HG03095 (cell line): ENCODE measurements at regions not wholly inside any gene's neighbourhood (a gene's known extent, or its start where the extent isn't known, plus 50 kb on each side); places are given as distances from the start of the nearest gene placed in this dataset.
"Not testable (repeated sequence)": the region's sequence is repeated elsewhere in the genome, so short reads cannot be mapped to it uniquely, and the experiment has no call there.

Experiments
- ATAC-seq: cut with Tn5 transposase; IDR thresholded peaks from one replicate; pipeline ENCODE4 v1.9.1; 2021; ENCODE audit warnings: moderate library complexity; ENCODE audit not compliant: unreplicated experiment

DNA sequence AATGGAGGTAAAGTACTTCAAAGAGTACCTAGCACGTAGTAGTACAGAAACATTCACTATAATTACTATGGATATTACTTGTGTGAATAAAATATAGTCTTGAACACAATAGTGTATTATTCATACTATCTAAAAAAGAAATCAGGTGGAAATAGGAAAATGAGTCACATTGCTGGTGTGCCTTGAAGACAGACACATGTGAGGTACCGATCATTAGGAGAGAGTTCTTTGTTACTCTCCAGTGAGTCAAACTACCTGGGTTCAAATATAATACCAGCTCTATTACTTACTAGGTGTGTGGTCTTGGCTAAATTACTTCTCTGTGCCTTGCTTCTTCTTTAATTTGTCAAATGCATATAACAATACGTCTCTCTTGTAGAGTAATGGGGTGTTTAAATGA lies 50.8 kb upstream of the BEND6 start:
- no peak for ATAC-seq

DNA sequence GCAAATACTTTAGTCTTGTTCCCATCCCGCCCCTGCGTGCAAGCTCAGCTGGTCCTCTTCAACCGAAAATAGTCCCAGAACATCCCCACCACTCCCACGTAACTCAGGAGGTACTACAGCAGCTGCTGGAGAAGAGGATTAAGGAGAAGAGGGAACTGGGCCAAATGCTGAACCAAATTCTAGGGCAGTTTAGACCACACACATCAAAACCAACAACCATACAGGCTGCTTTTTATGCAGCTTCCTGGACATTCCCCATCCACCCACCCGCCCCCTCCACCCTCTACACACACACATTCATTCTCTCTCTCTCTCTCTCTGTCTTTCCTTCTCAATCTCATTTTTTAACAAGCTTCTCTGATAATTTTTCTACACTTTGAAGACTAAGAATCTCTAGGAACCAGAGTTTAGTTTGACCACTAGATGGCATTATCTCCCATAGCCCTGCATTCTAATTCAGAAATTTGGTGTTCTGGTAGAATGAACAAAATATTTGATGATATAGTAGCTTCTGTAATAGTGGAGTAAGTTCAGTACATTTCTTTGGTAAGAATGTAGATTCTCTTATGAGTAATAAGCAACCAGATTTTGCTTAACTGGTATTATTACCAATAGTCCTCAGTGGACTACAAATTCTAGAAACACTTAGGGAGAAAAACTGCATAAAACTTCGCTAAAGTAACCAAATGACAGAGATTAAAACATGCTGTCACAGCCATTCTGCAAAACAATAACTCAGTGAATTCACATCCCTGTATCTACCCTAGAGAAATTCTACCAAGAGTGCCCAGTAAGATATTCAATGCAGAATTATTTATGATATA lies 52.1 kb upstream of the BEND6 start:
- ATAC-seq: peak; percentile 44

DNA sequence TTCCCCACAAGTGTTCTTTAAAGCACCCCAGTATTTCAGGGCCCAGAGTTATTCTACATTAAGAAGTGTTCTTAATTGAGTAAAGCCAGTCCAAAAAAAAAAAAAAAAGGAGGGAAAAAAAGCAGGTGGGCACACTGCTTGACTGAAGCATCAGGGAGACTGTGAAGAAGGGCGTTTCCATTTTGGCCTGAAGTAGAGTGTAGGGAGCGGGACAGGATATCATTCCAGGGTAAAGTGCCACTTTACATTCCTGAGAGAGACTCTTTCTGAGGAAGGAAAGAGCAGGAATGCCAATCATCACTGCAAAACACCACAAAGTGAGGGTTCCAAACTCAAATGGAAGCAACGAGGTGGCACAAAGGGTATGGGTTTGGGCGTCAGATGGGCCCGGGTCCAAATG lies 54.1 kb upstream of the BEND6 start:
- no peak for ATAC-seq

DNA sequence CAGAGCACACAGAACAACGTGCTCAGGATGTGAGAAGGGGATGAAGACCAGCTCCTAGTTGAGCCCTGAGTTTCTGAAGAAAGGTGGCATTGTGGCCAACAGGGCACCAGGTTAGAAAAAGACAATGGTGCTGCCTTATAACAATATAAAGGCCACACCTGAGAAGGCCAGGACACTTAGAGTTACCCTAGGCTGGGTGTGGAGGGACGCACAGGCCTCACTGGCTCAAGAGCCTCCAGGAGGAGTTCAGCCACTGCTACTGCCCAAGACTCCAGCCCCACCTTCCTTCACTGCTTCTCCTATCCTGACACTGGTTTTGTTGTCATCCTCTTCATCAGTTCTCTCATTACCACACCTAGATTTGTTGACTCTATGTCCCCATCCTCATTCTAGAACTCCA lies 55.2 kb upstream of the BEND6 start:
- ATAC-seq: no peak

DNA sequence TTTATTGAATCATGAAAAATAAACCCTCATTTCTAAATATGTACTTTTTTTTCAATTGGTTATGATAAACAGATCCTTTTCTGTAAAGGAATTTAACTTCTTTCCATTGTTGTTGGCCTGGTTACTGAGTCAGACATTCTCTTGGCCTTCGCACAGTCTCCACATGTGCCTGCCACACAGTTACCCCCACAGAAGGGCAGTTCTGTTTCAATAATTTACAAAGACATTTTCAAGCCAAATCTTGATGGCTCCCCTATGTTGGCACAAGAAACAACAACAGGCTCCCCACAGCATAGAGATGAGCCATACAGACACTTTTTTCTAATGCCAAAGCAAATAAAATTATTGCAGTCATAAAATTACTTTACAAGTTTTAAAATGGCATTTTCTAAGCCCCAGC lies 55.6 kb upstream of the BEND6 start:
- no peak for ATAC-seq

DNA sequence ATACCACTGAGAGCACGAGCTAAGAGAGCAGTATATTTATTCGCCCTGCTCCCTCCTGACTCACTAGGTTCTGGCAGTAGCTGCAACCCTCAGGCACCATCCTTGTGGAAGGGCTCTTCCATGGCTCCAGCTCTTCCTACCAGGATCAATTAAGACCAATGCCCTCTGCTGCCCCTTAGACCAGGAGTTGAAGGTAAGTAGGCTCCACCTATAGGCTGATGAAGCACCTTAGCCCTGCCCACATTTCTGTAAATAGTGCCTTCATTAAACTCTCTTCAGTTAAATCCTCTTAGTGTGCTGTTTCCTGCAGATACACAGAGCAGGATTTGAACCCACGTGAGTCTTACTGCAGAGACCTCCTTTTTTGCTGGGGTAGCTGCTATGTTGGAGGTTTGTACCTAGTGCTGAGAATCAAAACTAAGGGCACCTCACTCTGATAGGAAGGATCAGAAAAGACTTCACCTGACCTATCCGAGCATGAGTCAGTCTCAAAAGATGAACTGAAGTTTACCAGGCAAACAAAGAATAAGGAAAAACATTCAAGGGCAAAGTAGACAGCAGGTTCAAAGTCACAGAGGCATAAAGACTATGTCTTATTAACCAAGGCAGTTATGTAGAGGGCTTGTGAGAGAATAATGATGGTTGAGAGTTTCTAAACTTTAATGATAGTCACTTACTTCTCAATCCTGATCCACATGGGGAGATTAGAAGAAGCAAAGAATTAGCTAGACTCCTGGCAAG lies 56.9 kb upstream of the BEND6 start:
- ATAC-seq: no peak

DNA sequence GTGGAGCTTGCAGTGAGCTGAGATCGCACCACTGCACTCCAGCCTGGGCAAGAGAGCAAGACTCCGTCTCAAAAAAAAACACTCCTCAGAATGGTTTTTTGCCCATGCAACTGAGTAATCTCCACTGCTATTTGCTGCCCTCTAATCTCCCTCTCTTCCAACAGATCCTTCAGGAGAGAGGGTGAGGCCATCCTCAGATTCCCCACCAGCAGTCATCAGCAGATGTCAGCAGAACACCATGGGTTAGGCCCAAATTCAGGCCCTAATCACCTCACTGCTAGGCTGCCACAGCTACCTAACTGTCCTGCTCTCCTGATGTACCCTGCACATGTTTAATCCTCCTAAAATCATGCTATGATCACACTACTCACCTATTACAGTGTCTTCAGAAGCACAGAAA lies 63.2 kb upstream of the BEND6 start:
- no peak for ATAC-seq

DNA sequence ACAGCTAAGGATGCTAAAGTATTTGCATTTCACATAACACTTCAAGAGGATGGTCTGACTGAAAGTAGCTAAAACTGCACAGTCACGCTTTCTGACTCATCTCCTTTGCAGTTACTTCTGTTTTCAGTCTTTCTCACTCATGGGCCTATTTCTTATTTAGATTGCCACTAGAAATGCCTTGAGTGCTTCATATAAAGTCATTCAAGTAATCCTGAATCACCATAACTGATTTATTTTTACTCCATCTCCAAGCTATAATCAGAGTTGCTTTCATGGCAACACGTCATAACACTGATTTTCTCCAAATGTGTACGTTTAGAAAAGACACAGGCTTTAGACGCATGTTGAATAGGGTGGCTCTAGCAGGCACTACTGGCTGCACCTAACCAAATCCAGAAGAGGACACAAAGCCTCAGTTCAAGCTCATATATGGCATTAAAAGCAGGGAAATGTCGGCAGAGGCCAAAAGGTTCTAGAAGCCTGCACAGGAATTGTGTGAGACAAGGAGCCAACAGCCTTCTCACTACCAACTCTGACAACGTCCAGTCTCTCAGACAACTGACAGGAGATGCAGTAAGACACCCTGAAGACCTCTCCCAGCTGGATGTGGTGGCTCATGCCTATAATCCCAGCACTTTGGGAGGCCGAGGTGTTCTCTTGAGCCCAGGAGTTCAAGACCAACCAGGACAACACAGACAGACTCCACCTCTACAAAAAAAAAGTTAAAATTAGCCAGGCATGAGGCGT lies 64.1 kb upstream of the BEND6 start:
- peak; percentile 97 for ATAC-seq

DNA sequence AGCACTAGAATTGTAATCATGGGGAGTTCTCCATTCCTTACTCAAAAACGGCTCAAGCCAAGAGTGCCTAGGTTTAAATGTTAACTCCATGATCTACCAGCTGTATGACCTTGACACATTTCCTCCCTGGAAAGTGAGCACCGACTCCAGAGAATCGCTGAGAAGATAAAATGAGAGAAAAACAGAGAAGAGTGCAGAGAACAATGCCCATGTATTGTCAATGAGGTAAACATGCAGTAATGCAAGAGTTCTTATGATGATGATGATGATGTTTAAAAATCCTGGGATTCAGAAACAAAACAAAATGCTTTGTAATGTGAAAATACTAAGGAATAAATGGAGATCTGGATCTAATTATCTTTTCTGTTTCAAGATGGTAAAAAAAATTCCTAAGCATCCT lies 64.8 kb upstream of the BEND6 start:
- no peak for ATAC-seq

DNA sequence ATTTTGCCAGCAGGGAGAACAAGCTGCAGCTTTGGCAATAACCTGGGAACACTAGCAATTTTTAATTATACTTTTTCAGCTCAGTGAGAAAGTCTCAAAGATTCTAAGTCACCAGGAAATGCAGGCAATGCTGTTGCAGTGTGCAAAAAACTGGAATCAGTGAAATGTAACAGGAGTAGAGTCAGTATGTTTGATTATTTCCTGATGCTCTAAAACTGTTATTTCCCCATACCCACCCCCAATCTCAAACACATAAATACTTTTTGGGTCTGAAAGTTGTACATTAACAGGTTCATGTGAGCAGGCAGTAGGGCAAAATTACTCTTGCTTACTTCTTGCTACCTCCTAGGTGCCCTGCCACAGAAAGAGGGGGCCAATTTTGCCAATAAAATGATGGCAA lies 65.4 kb upstream of the BEND6 start:
- no peak for ATAC-seq

DNA sequence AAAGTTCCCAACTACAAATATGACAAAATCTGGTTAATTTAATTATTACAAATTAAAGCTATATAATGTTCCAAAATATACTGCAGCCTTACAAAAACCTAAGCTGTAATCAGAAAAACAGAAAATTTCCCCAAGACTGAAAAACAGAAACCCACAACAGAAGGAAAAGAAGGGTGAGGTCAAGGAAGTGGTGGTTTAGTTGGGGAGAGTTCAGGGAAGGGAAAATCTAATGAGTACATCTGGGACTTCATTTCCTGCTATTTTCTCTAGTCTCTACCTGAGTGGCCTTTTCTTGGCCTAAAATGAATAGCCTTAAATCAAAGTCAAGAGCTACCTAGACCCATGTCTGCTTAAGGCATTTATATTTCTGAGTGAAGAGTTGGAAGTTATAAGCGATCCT lies 66.2 kb upstream of the BEND6 start:
- ATAC-seq: no peak

DNA sequence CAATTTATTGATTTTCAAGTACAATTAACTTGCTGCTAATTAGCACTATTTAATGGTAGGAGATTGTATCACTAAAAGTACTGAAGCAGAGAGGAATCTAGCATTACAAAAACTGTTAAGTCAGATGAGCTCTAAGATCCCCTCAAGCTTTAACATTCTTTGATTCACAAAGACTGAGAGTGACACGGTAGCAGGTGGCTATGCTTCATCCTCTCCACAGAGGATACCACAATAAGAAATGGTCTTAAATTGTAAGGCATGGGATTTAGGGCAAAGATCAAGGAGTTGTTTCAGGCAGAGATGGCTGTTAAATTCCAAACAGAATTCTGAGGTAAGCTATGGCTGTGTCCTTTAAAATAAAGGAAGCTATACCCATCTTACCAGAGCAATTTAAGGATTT lies 67.8 kb upstream of the BEND6 start:
- no peak for ATAC-seq

DNA sequence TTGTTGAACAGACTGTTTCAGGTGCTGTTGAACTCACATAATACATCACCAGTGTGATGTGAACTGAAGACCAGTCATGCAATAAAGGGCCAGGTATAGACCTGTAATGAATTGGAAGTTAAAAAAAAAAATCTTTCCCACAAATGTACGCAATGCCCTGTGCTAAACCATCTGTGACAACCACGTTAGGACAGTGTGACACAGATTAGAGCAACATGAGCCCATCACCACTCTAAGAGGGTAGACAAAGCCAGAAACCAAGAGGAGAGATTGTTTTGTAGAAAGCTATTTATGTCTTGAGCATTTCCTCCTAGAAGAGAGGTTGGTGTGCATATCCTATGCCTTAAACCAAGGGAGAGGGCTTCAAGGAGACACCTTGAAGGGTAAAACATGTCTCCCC lies 77.0 kb upstream of the BEND6 start:
- ATAC-seq: no peak

DNA sequence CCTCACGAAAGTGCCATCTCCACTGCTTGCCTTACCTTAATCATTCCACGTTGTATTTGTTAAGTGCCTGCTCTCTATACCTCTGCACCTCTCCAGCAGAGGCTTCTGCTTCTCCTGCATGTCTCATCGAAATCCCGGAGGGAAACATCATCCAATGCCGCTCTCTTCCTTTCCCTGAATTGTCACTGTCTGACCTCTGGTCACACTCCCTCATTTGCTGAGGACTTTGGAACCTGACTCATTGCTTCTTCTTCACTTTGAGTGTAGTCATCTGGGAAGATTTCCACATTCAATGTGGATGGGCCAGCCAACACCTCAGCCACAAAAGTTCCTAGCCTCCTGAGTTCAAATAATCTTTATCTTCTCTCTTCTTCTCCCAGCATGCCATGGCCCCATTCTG lies 78.9 kb upstream of the BEND6 start:
- ATAC-seq: no peak

DNA sequence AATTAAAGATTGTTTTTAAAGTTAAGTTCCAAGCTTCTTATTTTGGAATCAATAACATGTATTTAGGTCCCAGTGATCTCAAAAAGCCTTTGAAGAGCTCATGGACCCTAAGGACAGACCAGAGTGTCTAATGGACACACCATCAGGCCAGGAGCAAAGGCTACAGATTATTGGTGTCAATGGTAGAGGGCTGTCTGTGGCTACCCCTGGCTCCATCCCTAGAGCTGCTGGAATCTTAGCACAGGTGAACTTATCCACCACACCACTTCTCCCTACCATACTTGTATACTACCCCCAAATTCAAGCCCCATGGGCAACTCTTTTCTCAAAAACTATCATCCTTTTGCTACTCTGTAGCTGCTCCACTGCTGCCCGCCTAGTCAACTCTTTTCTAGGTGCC lies 79.4 kb upstream of the BEND6 start:
- ATAC-seq: no peak

DNA sequence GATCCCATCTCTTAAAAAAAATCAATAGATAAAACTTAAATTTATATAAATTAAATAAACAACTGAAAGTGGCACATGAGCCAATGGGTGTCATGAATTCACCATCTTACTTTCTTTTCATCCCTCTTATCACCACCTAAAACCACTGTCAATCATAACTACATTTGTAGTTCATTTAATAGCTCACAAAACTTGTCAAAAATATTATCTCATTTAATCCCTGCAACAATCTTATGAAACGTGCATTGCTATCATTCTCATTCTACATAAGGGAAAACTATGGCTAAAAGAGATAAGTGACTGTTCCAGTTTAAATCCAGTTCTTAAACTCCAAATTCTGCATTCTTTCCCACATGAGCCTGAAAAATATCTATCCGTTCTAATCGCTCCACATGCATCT lies 80.6 kb upstream of the BEND6 start:
- ATAC-seq: no peak

DNA sequence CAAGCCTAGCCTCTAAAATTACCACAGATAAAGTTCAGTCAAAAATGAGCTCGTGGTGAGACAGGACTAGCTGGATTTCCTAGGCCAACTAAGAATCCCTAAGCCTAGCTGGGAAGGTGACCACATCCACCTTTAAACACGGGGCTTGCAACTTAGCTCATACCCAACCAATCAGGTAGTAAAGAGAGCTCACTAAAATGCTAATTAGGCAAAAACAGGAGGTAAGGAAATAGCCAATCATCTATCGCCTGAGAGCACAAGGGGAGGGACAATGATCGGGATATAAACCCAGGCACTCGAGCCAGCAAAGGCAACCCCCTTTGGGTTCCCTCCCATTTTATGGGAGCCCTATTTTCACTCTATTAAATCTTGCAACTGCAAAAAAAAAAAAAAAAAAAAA lies 84.9 kb upstream of the BEND6 start:
- not testable (repeated sequence) for ATAC-seq

DNA sequence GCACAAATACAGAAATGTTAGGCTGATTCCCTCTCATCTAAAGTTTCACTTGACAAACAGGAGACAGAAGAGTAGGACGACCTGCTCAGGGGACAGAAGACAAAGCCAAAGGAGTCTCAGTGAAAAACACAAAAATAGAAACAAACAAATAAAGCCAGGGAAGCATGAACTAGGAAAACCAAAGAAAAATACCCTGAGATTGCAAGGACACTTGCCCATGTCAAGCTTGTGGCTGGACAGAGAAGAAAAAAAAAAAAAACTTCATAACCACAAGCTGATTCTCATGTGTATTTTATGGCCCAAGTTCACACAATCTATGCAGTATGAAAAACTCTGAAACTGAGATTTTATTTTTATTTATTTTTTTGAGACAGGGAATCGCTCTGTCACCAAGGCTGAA lies 85.6 kb upstream of the BEND6 start:
- ATAC-seq: no peak

DNA sequence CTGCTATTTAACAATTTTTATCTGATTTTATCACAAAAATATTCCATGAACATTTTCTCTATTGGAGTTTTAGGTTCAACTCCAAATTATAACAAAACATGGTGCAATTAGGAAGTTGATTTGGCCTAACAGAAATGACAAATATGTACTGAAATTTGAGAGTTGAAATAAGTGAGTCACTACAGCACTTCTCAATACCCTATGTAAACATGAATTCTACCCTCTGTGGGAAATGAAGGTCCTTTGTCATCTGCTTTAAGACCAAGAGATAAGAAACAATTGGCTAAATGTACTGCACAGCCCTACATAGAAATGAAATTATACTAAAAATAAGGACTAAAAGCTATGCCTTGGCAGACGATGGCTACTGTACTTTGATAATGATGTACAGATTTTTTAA lies 86.2 kb upstream of the BEND6 start:
- ATAC-seq: no peak

DNA sequence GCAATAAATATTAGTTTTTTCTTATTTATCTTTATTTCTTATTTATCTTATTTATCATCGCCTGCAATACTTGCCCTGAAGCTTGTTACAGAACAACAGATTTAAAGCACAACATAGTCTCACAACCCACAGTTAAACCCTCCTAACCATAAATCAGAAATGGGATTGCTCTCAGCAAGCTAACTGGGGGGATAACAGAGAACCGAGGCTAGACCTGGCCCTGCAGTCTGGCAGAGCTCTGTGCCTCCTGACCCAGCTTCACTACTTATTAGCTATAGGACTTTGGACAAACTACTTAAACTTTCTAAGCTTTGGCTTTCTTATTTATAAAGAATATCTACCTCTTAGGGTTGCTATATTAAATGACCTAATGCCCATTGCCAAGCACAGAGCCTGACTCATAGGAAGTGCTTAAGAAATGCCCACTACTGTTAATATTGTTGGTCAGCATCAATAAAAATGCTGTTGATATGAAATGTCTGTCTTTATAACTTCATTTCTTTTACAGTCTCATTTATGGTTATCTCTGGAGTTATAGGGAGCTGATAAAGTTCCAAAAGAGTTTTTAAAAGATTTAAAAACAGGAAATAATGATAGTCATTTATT lies 87.9 kb upstream of the BEND6 start:
- no peak for ATAC-seq

DNA sequence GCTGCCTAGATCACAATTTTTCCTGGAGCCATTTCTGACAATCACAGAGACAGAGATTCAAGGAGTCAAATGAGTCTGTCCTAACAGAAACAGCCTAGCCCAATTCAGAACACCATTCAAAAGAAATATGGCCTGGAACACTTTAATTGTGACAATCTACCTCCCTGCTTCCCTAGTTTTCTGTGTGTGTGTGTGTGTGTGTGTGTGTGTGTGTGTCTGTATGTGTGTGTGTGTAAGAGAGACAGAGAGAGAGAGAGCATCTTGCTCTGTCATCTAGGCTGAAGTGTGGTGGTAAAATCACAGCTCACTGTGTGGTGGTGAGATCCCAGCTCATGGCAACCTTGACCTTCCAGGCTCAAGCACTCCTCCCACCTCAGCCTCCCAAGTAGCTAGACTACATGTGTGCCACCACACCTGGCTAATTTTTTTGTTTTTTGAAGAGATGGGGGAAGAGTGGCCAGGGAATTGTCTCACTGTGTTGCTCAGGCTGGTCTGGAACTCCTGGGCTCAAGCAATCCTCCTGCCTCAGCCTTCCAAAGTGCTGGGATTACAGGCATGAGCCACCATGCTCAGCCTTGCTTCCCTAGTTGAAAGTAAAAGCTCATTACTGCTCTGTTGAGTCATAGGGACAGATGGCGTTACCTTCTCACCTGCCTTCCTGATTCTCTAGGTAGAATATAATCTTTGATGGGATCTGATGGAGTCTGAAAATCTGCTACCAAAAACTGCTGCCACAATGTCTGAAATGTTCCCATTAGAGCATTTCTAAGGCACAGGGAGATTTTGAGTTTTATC lies 89.6 kb upstream of the BEND6 start:
- ATAC-seq: no peak
